CD4-positive, alpha-beta memory T cell (primary cell): ENCODE measurements at regions not wholly inside any gene's neighbourhood (a gene's known extent, or its start where the extent isn't known, plus 50 kb on each side); places are given as distances from the start of the nearest gene placed in this dataset.

ENCODE experiments used
- CTCF ChIA-PET: fragments of 350-600 bp; sonication (Branson Sonifier 250); formaldehyde crosslinking; loops from one replicate; lab custom pipeline; 2021; ENCODE audit warnings: inconsistent platforms; ENCODE audit not compliant: partially characterized antibody; lab: Charles Lee
- POLR2A ChIA-PET: fragments of 350-600 bp; sonication (Branson Sonifier 250); formaldehyde crosslinking; loops from one replicate; lab custom pipeline; 2021; ENCODE audit not compliant: partially characterized antibody; lab: Charles Lee
- DNase-seq, 5 donors: peaks; one replicate each; pipeline versions ENCODE4 v3.0.0 to v3.0.0-alpha.2; 2020 to 2022; ENCODE audit warnings: mixed read lengths in 1 of 5
- H3K27ac ChIP-seq: one replicate; pipeline ENCODE4 v1.7.0; 2013; ENCODE audit warnings: low read depth, low read length
- H3K27me3 ChIP-seq: 2 replicates; pipeline ENCODE4 v1.7.0; 2013; ENCODE audit warnings: mild to moderate bottlenecking, low read length, moderate library complexity; ENCODE audit not compliant: insufficient read depth
- H3K36me3 ChIP-seq: 2 replicates; pipeline ENCODE4 v1.7.0; 2013; ENCODE audit warnings: mild to moderate bottlenecking, low read length, moderate library complexity; ENCODE audit not compliant: insufficient read depth
- H3K4me1 ChIP-seq: 2 replicates; pipeline ENCODE4 v1.7.0; 2013; ENCODE audit warnings: mild to moderate bottlenecking, low read length, moderate library complexity; ENCODE audit not compliant: insufficient read depth
- H3K4me3 ChIP-seq, 2 donors: one replicate each; pipeline ENCODE4 v1.7.0; 2013; ENCODE audit warnings: low read length in 2 of 2, mild to moderate bottlenecking in 1 of 2
- H3K9me3 ChIP-seq, 2 donors: one replicate each; pipeline ENCODE4 v1.7.0; 2013; ENCODE audit warnings: low read length in 2 of 2, control low read depth in 1 of 2; ENCODE audit not compliant: control insufficient read depth in 1 of 2
- H3K27ac Mint-ChIP-seq, 7 donors: one replicate each; pipeline ENCODE4 v1.8.0; 2020 to 2021; ENCODE audit warnings: mixed read lengths in 7 of 7, mild to moderate bottlenecking in 6 of 7, inconsistent platforms in 3 of 7, moderate library complexity in 3 of 7
- H3K27me3 Mint-ChIP-seq, 2 donors: one replicate each; pipeline ENCODE4 v1.8.0; 2020 to 2021; ENCODE audit warnings: mixed read lengths in 2 of 2
- H3K36me3 Mint-ChIP-seq, 2 donors: one replicate each; pipeline ENCODE4 v1.8.0; 2020 to 2021; ENCODE audit warnings: mixed read lengths in 2 of 2, inconsistent platforms in 1 of 2, mild to moderate bottlenecking in 1 of 2
- H3K4me1 Mint-ChIP-seq, 4 donors: one replicate each; pipeline ENCODE4 v1.8.0; 2020 to 2021; ENCODE audit warnings: mixed read lengths in 4 of 4, mild to moderate bottlenecking in 1 of 4
- H3K4me3 Mint-ChIP-seq, 8 donors: one replicate each; pipeline ENCODE4 v1.8.0; 2020 to 2021; ENCODE audit warnings: mixed read lengths in 8 of 8, mild to moderate bottlenecking in 7 of 8, moderate library complexity in 6 of 8, inconsistent platforms in 3 of 8
- H3K9me3 Mint-ChIP-seq, 8 donors: one replicate each; pipeline ENCODE4 v1.8.0; 2020 to 2021; ENCODE audit warnings: mixed read lengths in 8 of 8, mild to moderate bottlenecking in 5 of 8, inconsistent platforms in 3 of 8, moderate library complexity in 1 of 8
- intact Hi-C: fragments of 100-400 bp; cut with micrococcal nuclease; formaldehyde crosslinking; loops from one replicate; pipeline ENCODE4 v1.15.1; 2023

GRCh38 chr9:79446523-79447307 is 125.0 kb upstream of the TLE4 start:
- no peak overlapping the region for H3K4me3 Mint-ChIP-seq
- H3K4me3 ChIP-seq, result no peak overlapping the region
- no peaks in the 10 kb centered on the region for H3K4me1 ChIP-seq
- intact Hi-C loops, result no loop called here
- no peak overlapping the region for H3K27ac ChIP-seq
- H3K27me3 Mint-ChIP-seq, result peaks cover 0 to 4% of the 10 kb centered on the region in 2 donors
- no peaks in the 10 kb centered on the region for H3K9me3 ChIP-seq
- POLR2A ChIA-PET, result no interaction called here
- H3K27me3 ChIP-seq, result no peaks in the 10 kb centered on the region
- CTCF ChIA-PET, result no interaction called here
- no peaks in the 10 kb centered on the region for H3K36me3 ChIP-seq
- no peak overlapping the region for H3K27ac Mint-ChIP-seq
- no peaks in the 10 kb centered on the region for H3K4me1 Mint-ChIP-seq
- DNase-seq, result no peak
- peaks cover 0 to 5% (median 0%) of the 10 kb centered on the region in 8 donors for H3K9me3 Mint-ChIP-seq
- no peaks in the 10 kb centered on the region for H3K36me3 Mint-ChIP-seq

GRCh38 chr9:79447308-79447605 is 124.5 kb upstream of the TLE4 start:
- Histone ChIP-seq H3K27ac (no peak overlapping the region), H3K36me3 (no peaks in the 10 kb centered on the region), H3K27me3 (no peaks in the 10 kb centered on the region), H3K4me1 (no peaks in the 10 kb centered on the region), H3K9me3 (no peaks in the 10 kb centered on the region), H3K4me3 (no peak overlapping the region)
- H3K9me3 Mint-ChIP-seq, result peaks cover 0 to 6% (median under 1%) of the 10 kb centered on the region in 8 donors
- H3K4me1 Mint-ChIP-seq, result no peaks in the 10 kb centered on the region
- H3K36me3 Mint-ChIP-seq, result no peaks in the 10 kb centered on the region
- ChIA-PET POLR2A (no interaction called here), CTCF (no interaction called here)
- no peak overlapping the region for H3K27ac Mint-ChIP-seq
- no peak overlapping the region for H3K4me3 Mint-ChIP-seq
- intact Hi-C loops, result no loop called here
- H3K27me3 Mint-ChIP-seq, result peaks cover 0 to 4% of the 10 kb centered on the region in 2 donors
- no peak for DNase-seq

GRCh38 chr9:79447762-79448161 is 124.0 kb upstream of the TLE4 start:
- no peaks in the 10 kb centered on the region for H3K36me3 ChIP-seq
- Mint-ChIP-seq H3K27me3 (peaks cover 0 to 4% of the 10 kb centered on the region in 2 donors), H3K36me3 (no peaks in the 10 kb centered on the region)

GRCh38 chr9:79452265-79452664 is 119.5 kb upstream of the TLE4 start:
- Mint-ChIP-seq H3K36me3 (no peaks in the 10 kb centered on the region), H3K27me3 (peaks cover 3 to 10% of the 10 kb centered on the region in 2 donors), H3K9me3 (peaks cover 0 to 9% (median 3%) of the 10 kb centered on the region in 8 donors), H3K4me3 (no peak overlapping the region), H3K27ac (no peak overlapping the region), H3K4me1 (no peaks in the 10 kb centered on the region)
- ChIA-PET CTCF (no interaction called here), POLR2A (no interaction called here)
- H3K27me3 ChIP-seq, result no peaks in the 10 kb centered on the region
- no peak for DNase-seq
- intact Hi-C loops, result no loop called here
- no peaks in the 10 kb centered on the region for H3K9me3 ChIP-seq
- H3K4me1 ChIP-seq, result no peaks in the 10 kb centered on the region
- H3K4me3 ChIP-seq, result no peak overlapping the region
- H3K27ac ChIP-seq, result no peak overlapping the region
- H3K36me3 ChIP-seq, result no peaks in the 10 kb centered on the region

More at GRCh38 chr9:79447762-79448161, 124.0 kb upstream of the TLE4 start:
- H3K4me1 Mint-ChIP-seq, result no peaks in the 10 kb centered on the region
- Histone ChIP-seq H3K4me3 (no peak overlapping the region), H3K27ac (no peak overlapping the region), H3K27me3 (no peaks in the 10 kb centered on the region), H3K9me3 (no peaks in the 10 kb centered on the region), H3K4me1 (no peaks in the 10 kb centered on the region)
- CTCF ChIA-PET, result no interaction called here
- DNase-seq, result no peak
- peaks cover 0 to 9% (median 4%) of the 10 kb centered on the region in 8 donors for H3K9me3 Mint-ChIP-seq
- intact Hi-C loops, result no loop called here
- POLR2A ChIA-PET, result no interaction called here
- no peak overlapping the region for H3K4me3 Mint-ChIP-seq
- H3K27ac Mint-ChIP-seq, result no peak overlapping the region

- Histone ChIP-seq H3K27ac (no peak overlapping the region), H3K4me1 (no peaks in the 10 kb centered on the region), H3K9me3 (no peaks in the 10 kb centered on the region), H3K4me3 (no peak overlapping the region), H3K27me3 (no peaks in the 10 kb centered on the region), H3K36me3 (no peaks in the 10 kb centered on the region)
- Mint-ChIP-seq H3K27me3 (peaks cover 3 to 10% of the 10 kb centered on the region in 2 donors), H3K9me3 (no peaks in the 10 kb centered on the region), H3K36me3 (no peaks in the 10 kb centered on the region), H3K4me3 (no peak overlapping the region), H3K27ac (no peak overlapping the region), H3K4me1 (no peaks in the 10 kb centered on the region)
- POLR2A ChIA-PET, result no interaction called here
- DNase-seq, result no peak
- CTCF ChIA-PET, result no interaction called here
- intact Hi-C loops, result no loop called here
These were observed 110.1 kb upstream of the TLE4 start for GRCh38 chr9:79461712-79462111.

- Mint-ChIP-seq H3K27me3 (no peaks in the 10 kb centered on the region), H3K4me3 (no peak overlapping the region), H3K9me3 (no peaks in the 10 kb centered on the region), H3K4me1 (no peaks in the 10 kb centered on the region), H3K36me3 (no peaks in the 10 kb centered on the region), H3K27ac (no peak overlapping the region)
- intact Hi-C loops, result no loop called here
- H3K36me3 ChIP-seq, result no peaks in the 10 kb centered on the region
- H3K9me3 ChIP-seq, result no peaks in the 10 kb centered on the region
- POLR2A ChIA-PET, result no interaction called here
- H3K4me1 ChIP-seq, result no peaks in the 10 kb centered on the region
- no peak overlapping the region for H3K27ac ChIP-seq
- CTCF ChIA-PET, result interaction anchor here (1.9 kb wide), 1 partner anchor 10 kb away, joined by 4 read pairs; no protein-coding TSS in a partner anchor
- no peaks in the 10 kb centered on the region for H3K27me3 ChIP-seq
- H3K4me3 ChIP-seq, result no peak overlapping the region
- DNase-seq, result no peak
These were observed 106.6 kb upstream of the TLE4 start for GRCh38 chr9:79465156-79465555.

GRCh38 chr9:79469164-79469563 is 102.6 kb upstream of the TLE4 start:
- H3K4me3 ChIP-seq, result no peak overlapping the region
- ChIA-PET CTCF (no interaction called here), POLR2A (no interaction called here)
- no peaks in the 10 kb centered on the region for H3K27me3 ChIP-seq
- DNase-seq, result no peak
- H3K27ac Mint-ChIP-seq, result no peak overlapping the region
- H3K27me3 Mint-ChIP-seq, result no peaks in the 10 kb centered on the region
- H3K4me1 ChIP-seq, result no peaks in the 10 kb centered on the region
- no peaks in the 10 kb centered on the region for H3K4me1 Mint-ChIP-seq
- H3K36me3 Mint-ChIP-seq, result no peaks in the 10 kb centered on the region
- H3K9me3 Mint-ChIP-seq, result no peaks in the 10 kb centered on the region
- H3K36me3 ChIP-seq, result no peaks in the 10 kb centered on the region
- no peak overlapping the region for H3K4me3 Mint-ChIP-seq
- no peak overlapping the region for H3K27ac ChIP-seq
- intact Hi-C loops, result no loop called here
- no peaks in the 10 kb centered on the region for H3K9me3 ChIP-seq
